HG02885 (cell line): ENCODE measurements at regions not wholly inside any gene's neighbourhood (a gene's known extent, or its start where the extent isn't known, plus 50 kb on each side); places are given as distances from the start of the nearest gene placed in this dataset.
"Not testable (repeated sequence)": the region's sequence is repeated elsewhere in the genome, so short reads cannot be mapped to it uniquely, and the experiment has no call there.

Source experiments
- ATAC-seq: cut with Tn5 transposase; IDR thresholded peaks from one replicate; pipeline ENCODE4 v1.9.1; 2021; ENCODE audit warnings: mild to moderate bottlenecking; ENCODE audit not compliant: unreplicated experiment, poor library complexity

DNA sequence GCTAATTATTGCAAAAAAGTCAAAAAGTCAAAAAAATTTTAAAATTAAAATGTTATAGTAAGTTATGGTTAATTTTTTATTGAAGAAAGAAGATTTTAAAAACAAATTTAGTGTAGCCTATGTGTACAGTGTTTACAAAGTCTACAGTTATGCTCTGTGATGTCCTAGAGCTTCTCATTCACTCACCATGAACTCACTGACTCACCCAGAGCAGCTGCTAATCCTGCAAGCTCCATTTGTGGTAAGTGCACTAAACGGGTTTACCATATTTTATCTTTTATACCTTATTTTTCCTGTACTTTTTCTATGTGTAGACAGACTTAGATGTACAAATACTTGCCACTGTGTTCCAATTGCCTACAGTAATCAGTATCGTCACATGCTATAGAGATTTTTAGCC lies 788.2 kb downstream of the DSC3 start:
- no peak for ATAC-seq

DNA sequence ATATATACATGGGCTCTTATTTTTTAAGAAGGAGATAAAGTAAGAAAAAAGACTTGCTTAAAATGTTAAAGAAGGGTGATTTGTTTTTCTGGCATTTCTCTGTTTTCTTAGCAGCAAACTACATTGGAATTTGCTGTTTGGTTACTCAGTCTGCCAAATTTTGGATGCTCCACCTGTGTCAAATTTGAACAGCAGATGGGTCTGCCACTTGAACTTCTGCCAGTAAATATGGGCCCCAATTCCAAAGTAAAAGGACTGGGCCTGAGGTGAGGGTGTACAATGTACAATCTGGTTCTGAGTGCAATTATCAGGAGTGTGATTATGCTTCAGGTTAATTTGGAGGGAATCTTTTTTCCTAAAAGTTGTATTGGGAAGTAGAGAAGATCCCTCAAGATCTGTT lies 794.5 kb downstream of the DSC3 start:
- ATAC-seq: no peak

DNA sequence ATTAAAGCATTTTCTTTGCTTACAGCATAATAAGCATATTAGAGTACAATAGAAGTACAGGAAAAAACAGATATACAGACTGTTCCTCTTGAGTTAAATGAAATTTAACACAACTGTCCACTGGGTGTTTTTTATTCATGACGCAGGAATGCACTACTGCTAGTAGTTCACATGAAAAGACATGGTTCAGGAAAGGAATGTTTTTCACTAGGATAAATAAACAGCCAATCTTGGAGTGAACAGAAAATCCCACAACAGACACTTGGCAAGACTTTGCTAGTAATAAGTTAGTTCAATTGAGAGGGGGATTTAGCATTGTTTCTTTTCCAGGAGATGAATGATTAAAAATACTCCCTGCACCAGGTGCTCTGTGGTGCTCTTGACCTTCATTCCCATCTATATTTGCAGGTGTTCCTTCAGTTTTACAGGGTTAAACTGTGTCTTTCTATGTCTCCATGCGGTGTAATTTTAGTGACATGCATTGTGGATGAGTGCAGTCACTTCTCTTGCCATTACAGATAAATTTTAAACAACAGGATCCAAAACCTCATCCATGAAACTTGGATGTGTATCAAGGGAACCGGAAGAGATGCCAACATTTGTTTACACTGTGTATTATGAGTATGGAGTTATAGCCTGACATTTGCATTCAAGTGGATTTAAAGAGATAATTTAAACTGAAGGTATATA lies 796.6 kb downstream of the DSC3 start:
- ATAC-seq: no peak

DNA sequence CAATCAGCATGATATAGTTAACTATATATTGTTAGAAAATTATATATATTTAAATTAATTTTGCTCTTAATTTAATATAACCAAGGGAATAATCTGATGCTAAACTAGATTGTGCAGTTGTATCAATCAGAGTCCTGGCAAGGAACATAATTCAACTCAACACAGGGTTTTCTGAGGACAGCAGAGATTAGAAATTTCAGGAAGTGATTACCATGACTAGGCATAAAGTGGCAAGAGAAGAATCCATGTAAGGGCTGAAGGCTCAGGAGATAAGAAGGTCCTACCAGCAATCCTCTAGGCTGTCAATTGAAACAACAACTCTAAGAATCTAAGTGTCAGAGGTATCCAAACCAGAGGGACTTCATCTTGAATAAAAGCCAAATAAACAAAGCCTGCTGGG lies 807.8 kb downstream of the DSC3 start:
- no peak for ATAC-seq

DNA sequence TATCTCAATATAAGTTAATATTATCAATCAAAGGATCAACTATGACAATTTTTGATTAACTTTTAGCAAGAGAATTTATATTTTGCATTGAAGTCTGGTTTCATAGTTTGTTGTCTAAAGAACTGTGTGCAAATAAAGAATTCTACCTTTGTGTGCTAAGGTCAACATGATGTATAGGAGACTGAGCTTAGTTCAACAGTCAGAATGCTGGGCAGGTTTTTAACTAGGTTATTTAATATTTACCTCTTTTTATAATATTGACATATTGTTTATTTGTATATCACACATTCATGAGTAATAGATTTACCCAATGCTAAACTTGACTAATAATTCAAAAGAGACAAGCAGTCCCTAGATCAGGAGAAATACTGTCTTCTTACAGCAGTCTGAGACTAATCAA lies 831.4 kb downstream of the DSC3 start:
- ATAC-seq: no peak

DNA sequence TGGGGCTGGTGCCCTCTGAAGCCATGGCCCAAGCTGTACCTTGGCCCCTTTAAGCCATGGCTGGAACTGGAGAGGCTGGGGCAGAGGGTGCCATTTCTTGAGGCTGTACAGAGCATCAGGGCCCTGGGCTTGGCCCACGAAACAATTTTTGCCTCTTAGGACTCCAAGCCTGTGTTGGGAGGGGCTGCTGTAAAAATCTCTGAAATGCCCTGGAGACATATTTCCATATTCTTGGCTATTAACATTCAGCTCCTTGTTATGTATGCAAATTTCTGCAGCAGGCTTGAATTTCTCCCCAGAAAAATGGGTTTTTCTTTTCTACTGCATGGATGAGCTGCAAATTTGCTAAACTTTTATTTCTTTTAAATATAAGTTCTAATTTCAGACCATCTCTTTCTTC lies 834.0 kb downstream of the DSC3 start:
- ATAC-seq: no peak

DNA sequence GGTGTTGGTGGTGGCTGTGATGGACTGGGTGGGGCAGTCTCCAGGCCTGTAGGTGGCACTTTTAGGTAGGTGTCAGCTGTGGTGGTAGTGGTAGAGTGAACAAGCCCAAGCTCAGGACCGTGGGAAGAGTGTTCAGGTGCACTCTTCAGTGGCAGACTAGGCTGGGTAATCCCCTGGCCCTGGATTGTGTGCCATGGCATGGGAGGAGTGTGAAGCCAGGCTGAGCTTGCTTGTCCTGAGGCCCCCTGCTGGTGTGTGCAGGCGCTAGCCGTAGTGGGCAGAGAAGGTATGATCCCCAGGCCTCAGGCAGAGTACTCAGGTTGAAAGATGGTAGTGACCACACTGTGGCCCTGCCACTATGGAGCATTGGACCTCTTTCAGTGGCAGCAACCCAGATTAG lies 850.3 kb downstream of the DSC3 start:
- no peak for ATAC-seq

DNA sequence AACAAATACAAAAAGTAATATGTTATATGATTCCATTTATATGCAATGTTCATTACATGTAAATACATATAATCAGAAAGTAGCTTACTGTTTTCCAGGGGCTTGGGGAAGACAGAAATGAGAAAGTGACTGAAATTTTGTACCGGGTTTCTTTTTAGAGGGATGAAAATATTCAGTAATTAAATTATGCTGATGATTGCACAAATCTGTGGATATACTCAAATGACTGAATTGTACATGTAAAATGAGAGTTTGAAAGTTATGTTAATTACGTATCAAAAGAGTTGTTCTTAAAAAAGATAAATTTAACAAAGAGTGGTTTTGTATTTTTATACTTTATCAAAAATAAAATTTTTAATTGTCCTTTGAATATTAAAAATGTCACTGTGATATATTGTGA lies 856.3 kb downstream of the DSC3 start:
- ATAC-seq: no peak

DNA sequence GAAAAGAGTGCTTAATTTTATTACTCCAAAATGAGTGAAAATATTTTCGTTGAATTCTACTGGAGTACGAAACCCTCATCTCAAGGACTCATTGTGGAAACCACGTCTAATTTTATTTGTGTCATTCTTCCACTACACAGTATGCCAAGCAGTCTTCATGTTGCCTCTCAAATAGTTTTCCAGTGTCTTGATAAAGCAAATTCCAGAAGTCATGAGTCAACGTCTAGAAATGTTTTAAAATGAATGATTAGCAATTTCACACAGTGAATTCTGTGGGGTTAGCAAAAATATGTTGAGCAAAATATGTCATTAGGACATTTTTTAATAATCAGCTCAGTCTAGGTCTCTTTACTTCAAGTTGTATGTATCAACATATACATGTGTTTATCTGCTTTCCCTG lies 865.5 kb downstream of the DSC3 start:
- no peak for ATAC-seq

DNA sequence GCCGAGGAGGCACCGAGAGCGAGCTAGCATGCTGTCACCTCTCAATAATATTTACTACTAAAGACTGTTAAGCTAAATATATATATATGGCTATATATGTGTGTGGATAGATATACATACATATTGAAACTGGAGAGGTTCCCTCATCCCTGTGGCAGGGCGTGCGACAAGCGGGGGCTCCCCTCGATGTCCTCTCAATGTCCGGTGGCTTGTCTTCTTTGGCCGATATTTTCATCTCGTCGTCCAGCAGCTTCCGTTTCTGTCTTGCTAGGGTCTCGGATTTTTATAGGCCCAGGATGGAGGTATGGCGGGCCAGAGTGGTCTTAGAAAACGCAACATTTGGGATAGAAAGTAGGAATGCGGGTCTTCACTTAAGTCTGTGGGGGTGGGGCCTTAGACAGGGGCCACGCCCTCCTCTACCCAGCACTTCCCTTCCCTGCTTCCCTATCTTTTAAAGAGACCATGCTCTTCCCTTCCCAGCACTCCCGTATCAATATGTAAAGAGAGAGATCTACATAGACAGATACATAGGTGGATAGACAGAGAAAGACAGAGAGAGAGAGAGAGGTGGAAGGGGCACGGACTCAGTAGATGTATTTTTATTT lies 866.8 kb downstream of the DSC3 start:
- no peak for ATAC-seq

DNA sequence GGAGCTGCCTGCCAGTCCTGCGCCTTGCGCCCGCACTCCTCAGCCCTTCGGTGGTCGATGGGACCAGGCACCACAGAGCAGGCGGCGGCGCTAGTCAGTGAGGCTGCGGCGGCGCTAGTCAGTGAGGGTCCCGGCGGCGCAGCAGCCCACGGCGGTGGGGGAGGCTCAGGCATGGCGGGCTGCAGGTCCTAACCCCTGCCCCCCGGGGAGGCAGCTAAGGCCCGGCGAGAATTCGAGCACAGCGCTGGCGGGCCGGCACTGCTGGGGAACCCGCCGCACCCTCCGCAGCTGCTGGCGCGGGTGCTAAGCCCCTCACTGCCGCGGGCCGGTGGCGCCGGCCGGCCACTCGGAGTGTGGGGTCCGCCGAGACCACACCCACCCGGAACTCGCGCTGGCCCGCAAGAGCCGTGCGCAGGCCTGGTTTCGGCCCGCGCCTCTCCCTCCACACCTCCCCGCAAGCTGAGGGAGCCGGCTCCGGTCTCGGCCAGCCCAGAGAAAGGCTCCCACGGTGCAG lies 867.4 kb downstream of the DSC3 start:
- ATAC-seq: no peak

DNA sequence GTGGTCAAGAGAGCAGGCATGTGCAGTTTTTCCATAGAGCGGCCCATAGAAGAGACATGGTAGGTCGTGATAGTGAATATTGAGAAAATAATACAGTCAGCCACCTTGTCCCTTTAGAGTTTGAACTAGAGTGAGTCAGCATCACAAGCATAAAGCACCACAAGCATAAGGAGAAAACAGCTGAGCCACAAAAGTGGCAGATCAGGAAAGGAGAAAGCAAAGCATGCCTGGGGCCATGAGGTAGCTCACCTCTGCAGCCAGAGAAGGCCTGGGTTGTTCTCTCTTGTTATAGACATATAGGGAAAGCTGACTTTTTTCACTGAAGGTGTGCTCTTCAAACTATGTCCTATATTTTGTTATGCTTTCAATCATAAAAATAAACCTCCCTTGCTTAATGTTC lies 879.0 kb downstream of the DSC3 start:
- ATAC-seq: no peak

DNA sequence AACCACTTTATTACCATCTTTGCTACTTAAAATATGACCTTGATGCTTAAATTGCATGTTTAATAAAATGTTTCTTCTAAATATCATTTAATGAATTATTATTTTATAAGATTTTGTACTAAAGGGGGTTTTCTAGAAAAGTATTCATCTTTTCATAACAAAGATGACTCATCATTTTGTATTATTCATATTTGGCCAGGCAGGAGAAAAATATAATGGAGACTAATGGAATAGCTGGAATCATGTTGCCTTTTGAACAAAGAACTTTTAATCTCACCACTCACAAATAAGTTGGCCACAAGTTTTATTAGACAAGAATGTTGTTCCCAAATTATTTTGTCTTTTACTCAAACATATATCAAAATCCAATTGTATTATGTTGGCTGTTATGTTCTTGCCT lies 882.4 kb downstream of the DSC3 start:
- no peak for ATAC-seq

DNA sequence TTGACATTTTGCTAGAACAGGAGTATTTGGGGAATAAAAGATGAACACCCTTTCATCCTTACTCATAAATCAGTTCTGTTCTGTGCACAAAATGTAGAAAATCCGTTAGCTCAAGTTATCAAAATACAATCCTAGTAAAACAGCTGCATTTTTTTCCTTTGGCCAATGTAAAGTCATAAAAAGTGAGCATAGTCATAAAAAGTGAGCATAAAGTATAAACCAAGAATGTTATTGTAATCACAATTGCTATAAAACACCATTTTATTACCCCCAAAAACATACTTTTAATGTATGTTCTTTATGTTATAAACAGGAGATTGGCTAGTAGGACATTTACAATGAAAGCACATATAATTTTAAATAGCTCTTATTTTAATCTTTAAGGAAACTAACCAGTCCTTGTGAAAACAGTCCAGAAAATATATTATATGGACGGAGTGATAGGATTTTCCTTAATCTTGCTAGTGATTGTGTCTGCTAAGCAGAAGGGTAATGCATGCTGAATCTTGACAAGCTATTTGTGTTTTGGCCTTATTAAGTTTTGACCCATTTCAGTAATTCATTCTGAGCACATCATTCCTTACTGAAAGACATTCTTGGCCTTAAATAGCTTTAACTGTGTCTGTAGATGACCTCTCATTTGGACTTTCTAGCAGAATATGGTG lies 891.8 kb downstream of the DSC3 start:
- ATAC-seq: no peak

DNA sequence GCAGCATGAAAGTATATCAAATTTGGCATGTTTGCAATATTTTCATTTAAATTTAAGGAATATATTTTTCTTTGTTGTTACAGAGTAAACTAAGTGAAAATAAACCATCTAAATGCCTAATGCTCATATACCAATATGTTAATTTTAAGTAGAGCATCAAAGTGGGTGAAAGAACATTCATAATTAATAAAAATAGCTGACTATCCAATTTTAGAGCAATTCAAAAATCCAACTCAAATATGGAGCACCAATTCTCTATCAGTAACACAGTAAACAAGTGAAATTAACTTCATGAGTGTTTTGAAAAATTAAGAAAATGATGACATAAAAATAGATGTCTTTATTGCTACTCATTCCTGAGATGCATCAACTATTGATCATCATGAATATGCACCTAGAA lies 893.0 kb downstream of the DSC3 start:
- no peak for ATAC-seq

DNA sequence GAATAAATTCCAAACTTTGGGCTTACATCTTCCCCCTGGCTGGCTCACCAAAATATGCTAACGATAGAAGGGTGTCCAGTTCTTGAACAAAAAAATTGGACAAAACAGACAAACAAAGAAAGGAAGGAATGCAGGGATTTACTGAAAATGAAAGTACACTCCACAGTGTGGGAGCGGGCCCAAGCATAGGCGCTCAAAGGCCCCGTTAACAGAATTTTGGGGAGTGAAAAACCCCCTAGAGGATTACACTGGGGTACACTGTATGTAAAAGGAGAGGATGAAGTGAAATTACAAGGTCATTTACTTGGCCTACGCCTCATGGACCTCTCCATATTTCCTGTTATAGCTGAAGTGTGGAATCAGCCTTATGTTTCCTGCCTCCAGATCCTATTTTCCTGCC lies 899.7 kb downstream of the DSC3 start:
- ATAC-seq: no peak

DNA sequence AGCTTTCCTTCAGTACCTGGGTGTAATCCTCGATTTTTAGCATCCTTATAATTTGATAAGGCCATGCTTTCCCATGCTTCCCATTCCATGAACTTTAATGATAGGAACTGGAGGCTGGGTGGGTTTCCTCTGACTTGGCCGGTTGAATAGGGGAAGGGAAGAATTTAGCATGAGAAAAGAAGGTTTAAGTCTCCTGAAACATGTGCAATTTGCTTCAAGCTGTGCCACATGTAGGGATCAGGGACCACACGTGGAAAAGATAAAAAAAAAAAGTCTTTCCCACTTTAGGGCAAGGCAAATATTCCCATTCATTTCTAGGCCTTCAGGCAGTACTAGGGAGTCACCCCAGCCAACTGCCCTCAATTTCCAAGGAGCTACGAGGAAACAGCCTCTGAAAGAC lies 900.3 kb downstream of the DSC3 start:
- ATAC-seq: no peak

DNA sequence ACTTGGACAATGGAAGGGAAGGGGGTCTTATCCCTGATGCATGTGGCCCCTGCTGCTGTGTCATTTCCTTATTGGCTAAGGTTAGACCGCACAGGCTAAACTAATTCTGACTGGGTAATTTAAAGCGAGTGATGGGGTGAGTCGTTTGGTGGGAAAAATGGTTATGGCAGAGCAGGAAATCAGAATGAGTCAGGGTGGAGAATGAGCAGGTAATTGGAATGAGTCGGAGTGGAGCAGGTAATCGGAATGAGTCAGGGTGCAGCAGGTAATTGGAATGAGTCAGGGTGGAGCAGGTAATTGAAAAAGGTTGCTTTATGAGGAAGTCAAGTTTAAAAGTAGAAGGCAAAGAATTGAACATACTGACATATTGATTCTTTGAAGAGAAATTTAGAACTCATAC lies 901.0 kb downstream of the DSC3 start:
- ATAC-seq: not testable (repeated sequence)

DNA sequence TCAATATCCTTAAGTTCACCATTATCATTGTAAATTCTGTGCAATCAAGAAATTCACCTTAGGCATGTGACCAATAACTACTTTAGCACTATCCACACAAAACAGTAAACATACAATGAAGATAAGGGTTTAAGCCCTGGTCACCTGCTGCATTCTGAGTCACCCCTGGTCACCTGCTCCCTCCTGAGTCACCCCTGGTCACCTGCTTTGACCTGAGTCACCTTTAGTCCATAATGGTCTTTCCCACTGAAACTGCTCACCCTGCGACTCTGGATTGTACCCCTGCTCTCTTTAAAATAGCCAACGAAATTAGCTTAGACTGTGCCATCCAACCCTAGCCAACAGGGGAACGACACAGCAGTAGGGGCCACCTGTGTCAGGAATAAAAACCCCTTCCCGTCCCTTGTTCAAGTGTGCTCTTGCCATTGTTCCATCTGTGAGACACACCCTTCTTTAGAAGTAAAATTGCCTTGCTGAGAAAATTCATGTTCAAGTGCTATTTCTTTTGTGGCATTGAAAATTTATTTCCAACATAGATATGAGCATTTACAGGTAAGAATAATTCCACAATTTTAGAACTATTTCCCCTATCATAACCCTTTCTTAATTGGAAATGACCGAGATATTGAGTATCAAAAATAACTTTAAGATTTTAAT lies 902.8 kb downstream of the DSC3 start:
- ATAC-seq: no peak

DNA sequence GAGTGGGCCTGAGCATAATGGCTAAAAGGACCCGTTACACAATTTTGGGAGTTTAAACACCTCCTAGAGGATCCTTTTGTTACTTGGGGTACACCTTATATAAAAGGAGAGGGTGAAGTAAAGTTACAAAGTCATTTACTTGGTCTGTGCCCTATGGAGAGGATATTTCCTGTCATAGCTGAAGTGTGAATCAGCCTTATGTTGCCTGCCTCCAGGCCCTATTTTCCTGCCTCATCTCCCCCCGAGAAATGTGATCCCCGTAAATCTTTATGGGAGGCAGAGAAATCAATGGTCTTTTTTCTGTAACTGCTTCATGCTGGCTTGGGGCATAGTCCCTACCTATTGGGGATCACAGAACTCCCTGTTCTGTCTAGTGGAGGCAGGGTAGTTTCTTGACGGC lies 906.6 kb downstream of the DSC3 start:
- no peak for ATAC-seq

DNA sequence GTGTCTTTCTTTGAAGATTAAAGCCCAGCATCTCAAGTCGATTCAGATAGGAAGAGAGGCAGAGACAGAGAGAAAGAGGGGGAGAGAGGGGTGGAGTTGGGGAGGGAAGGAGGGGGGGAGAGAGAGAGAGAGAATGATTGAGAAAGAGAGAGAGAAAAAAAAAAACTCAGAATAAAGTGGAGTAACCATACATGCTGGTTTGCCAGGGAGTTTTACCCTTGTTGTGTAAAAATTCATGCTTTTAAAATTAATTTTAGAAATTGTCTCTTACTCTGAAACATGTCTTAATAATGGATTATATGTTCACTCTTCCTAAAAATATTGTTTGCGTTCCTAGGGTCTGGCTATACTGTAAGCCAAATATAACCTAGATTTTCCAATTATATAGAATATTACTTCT lies 908.5 kb downstream of the DSC3 start:
- ATAC-seq: no peak
